Right lobe of liver (tissue), 6 donors: ENCODE measurements at regions not wholly inside any gene's neighbourhood (a gene's known extent, or its start where the extent isn't known, plus 50 kb on each side); places are given as distances from the start of the nearest gene placed in this dataset.

Experiments
- ATAC-seq, 4 donors: fragments of 200-7000 bp; cut with Tn5 transposase; one replicate each; pipeline ENCODE4 v1.9.1; 2020; ENCODE audit warnings: mild to moderate bottlenecking in 4 of 4, moderate library complexity in 4 of 4
- DNase-seq, 3 donors: peaks; one replicate each; pipeline ENCODE4 v3.0.0-alpha.2; 2020
- H3K27ac ChIP-seq, 3 donors: fragments of 200-600 bp; one replicate each; pipeline ENCODE4 v1.8.0; 2022
- H3K27me3 ChIP-seq, 2 donors: fragments of 200-600 bp; one replicate each; pipeline ENCODE4 v1.8.0; 2022
- H3K36me3 ChIP-seq, 4 donors: fragments of 200-600 bp; sonication (generic) in 1 of 4; one replicate each; pipeline versions ENCODE4 v1.5.1 to v1.8.0; 2017 to 2022; ENCODE audit warnings: control low read depth in 1 of 4
- H3K4me1 ChIP-seq, 4 donors: fragments of 200-600 bp; sonication (generic) in 1 of 4; one replicate each; pipeline versions ENCODE4 v1.5.1 to v1.8.0; 2017 to 2022; ENCODE audit warnings: control low read depth in 1 of 4
- H3K4me3 ChIP-seq, 3 donors: fragments of 200-600 bp; one replicate each; pipeline ENCODE4 v1.8.0; 2022
- H3K9me3 ChIP-seq, 4 donors: fragments of 200-600 bp; sonication (generic) in 1 of 4; one replicate each; pipeline versions ENCODE4 v1.5.1 to v1.8.0; 2017 to 2022; ENCODE audit warnings: control low read depth in 1 of 4
- POLR2A ChIP-seq: fragments of 450-650 bp; IDR thresholded peaks from one replicate; pipeline ENCODE4 v1.6.1; 2017; ENCODE audit warnings: antibody characterized with exemption, mild to moderate bottlenecking
- WGBS: methylation state at CpG from one replicate; pipeline ENCODE4 v1.1.6; 2018; ENCODE audit warnings: low coverage, low lambda C conversion rate; ENCODE audit not compliant: insufficient coverage; ENCODE audit errors: missing lambda C conversion rate; 5-methylcytosine and 5-hydroxymethylcytosine counted together
- intact Hi-C, 2 donors: fragments of 100-400 bp; cut with DNase I; formaldehyde crosslinking; loops; one replicate each; pipeline versions ENCODE4 v1.11.2 to v1.14.1; 2022
- TF ChIP-seq, protein P1 (sequence below), 4 donors: fragments of 200-600 bp in 3 of 4; fragments of 450-650 bp in 1 of 4; IDR thresholded peaks; one replicate each; pipeline versions ENCODE4 v1.5.1 to v1.8.0; 2016 to 2022; ENCODE audit warnings: antibody characterized with exemption in 4 of 4, mild to moderate bottlenecking in 2 of 4
- donor health status: DM: no; HTN: yes; CAD: no.
- donor health status: DM: no; HTN: no; CAD: no.
- donor health status: DM: no; HTN: no; CAD: no.
- donor health status: DM: no; HTN: yes; CAD: no.
- donor health status: DM: no; HTN: yes; CAD: no.

GRCh38 chr4:128342762-128343161 is 55.1 kb upstream of the PGRMC2 start:
- WGBS = 33% methylated on average over 1 of the region's 1 CpG
- TF ChIP-seq, protein P1, sequence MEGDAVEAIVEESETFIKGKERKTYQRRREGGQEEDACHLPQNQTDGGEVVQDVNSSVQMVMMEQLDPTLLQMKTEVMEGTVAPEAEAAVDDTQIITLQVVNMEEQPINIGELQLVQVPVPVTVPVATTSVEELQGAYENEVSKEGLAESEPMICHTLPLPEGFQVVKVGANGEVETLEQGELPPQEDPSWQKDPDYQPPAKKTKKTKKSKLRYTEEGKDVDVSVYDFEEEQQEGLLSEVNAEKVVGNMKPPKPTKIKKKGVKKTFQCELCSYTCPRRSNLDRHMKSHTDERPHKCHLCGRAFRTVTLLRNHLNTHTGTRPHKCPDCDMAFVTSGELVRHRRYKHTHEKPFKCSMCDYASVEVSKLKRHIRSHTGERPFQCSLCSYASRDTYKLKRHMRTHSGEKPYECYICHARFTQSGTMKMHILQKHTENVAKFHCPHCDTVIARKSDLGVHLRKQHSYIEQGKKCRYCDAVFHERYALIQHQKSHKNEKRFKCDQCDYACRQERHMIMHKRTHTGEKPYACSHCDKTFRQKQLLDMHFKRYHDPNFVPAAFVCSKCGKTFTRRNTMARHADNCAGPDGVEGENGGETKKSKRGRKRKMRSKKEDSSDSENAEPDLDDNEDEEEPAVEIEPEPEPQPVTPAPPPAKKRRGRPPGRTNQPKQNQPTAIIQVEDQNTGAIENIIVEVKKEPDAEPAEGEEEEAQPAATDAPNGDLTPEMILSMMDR (IDR thresholded peaks at IDR 0.05) = no peak
- no peak for TF ChIP-seq POLR2A
- DNase-seq = no peak

GRCh38 chr4:128341634-128342033 is 54.0 kb upstream of the PGRMC2 start:
- no peak overlapping the region for H3K27ac ChIP-seq
- 86% methylated on average over 4 of the region's 4 CpGs for WGBS
- DNase-seq (no peak), ATAC-seq (peak in 1 of 4 donors; percentile 34)
- TF ChIP-seq POLR2A = no peak
- TF ChIP-seq, protein P1 (IDR thresholded peaks at IDR 0.05) = no peak
- H3K9me3 ChIP-seq = no peaks in the 10 kb centered on the region
- intact Hi-C loops = no loop called here
- no peaks in the 10 kb centered on the region for H3K27me3 ChIP-seq
- no peaks in the 10 kb centered on the region for H3K4me1 ChIP-seq
- H3K36me3 ChIP-seq = no peaks in the 10 kb centered on the region
- H3K4me3 ChIP-seq = no peak overlapping the region

More at GRCh38 chr4:128342762-128343161, 55.1 kb upstream of the PGRMC2 start:
- H3K4me1 ChIP-seq = peaks cover 0 to 10% (median 1%) of the 10 kb centered on the region in 4 donors
- no peaks in the 10 kb centered on the region for H3K27me3 ChIP-seq
- H3K36me3 ChIP-seq = no peaks in the 10 kb centered on the region
- H3K9me3 ChIP-seq = no peaks in the 10 kb centered on the region
- no peak for ATAC-seq
- intact Hi-C loops = no loop called here
- H3K27ac ChIP-seq = no peak overlapping the region
- H3K4me3 ChIP-seq = no peak overlapping the region

GRCh38 chr4:128338634-128339355 is 51.2 kb upstream of the PGRMC2 start:
- Histone ChIP-seq H3K9me3 (no peaks in the 10 kb centered on the region), H3K27me3 (no peaks in the 10 kb centered on the region), H3K4me3 (no peak overlapping the region), H3K36me3 (no peaks in the 10 kb centered on the region), H3K27ac (no peak overlapping the region), H3K4me1 (no peaks in the 10 kb centered on the region)
- no peak for DNase-seq
- ATAC-seq = no peak
- TF ChIP-seq, protein P1 (IDR thresholded peaks at IDR 0.05) = no peak
- no peak for TF ChIP-seq POLR2A
- WGBS = 74% methylated on average over 4 of the region's 4 CpGs
- intact Hi-C loops = no loop called here

DNA sequence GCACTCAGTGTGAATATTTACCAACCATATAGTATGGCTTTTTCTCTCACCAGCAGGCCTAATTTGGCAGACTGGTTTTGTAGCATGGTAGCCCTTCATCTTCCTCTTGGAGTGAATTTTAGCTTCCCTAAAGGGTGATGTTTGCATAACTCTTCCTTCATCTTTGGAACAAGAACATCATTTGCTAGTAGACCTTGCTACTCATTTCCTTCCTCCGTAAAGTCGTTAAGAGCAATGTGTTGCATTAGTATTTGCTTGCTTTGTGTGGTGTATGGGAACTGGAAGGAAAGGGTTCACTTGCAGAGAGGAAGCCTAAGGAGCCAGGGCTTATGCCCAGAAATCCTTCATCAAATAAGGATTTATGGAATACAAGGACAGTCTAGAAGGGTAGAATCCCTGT is 50.2 kb upstream of the PGRMC2 start:
- Histone ChIP-seq H3K9me3 (no peaks in the 10 kb centered on the region), H3K4me1 (no peaks in the 10 kb centered on the region), H3K36me3 (no peaks in the 10 kb centered on the region), H3K4me3 (no peak overlapping the region), H3K27ac (no peak overlapping the region), H3K27me3 (no peaks in the 10 kb centered on the region)
- intact Hi-C loops = no loop called here
- TF ChIP-seq, protein P1 (IDR thresholded peaks at IDR 0.05) = no peak
- TF ChIP-seq POLR2A = no peak
- 82% methylated on average over 2 of the region's 2 CpGs for WGBS
- DNase-seq (no peak), ATAC-seq (no peak)
